IMR-90 (cell line): ENCODE measurements at regions not wholly inside any gene's neighbourhood (a gene's known extent, or its start where the extent isn't known, plus 50 kb on each side); places are given as distances from the start of the nearest gene placed in this dataset.

ENCODE experiments used
- ATAC-seq: fragments of 200-7000 bp; cut with Tn5 transposase; 2 replicates; pipeline ENCODE4 v1.9.1; 2020; ENCODE audit warnings: low read depth, mild to moderate bottlenecking, moderate library complexity
- BruUV-seq: library from RNA; stranded (reverse); fragments of 400-500 nt; replicated peaks from 2 replicates; lab custom pipeline; 2021; lab: Mats Ljungman, UMichigan
- CTCF ChIA-PET: fragments of 300-600 bp; formaldehyde crosslinking; extraction: SDS; loops from one replicate; lab custom pipeline; 2021; ENCODE audit warnings: antibody characterized with exemption; lab: Yijun Ruan, JAX
- POLR2A ChIA-PET: fragments of 300-600 bp; sonication (Branson Sonifier 250); formaldehyde crosslinking; loops from one replicate; lab custom pipeline; 2022; ENCODE audit warnings: antibody characterized with exemption; ENCODE audit not compliant: unreplicated experiment; lab: Charles Lee
- DNase-seq: peaks from one replicate; pipeline ENCODE4 v3.0.0; 2013
- H2AFZ ChIP-seq: replicated peaks from 2 replicates; pipeline ENCODE3; 2013; ENCODE audit warnings: low read length, mild to moderate bottlenecking; ENCODE audit not compliant: poor library complexity
- H2AK5ac ChIP-seq: 2 replicates; pipeline ENCODE4 v1.6.1; 2013; ENCODE audit warnings: low read depth, low read length, inconsistent platforms
- H2AK9ac ChIP-seq: replicated peaks from 2 replicates; pipeline ENCODE3; 2013; ENCODE audit warnings: mild to moderate bottlenecking, low read depth, low read length, moderate library complexity; ENCODE audit not compliant: poor library complexity
- H2BK120ac ChIP-seq: 2 replicates; pipeline ENCODE4 v1.6.1; 2013; ENCODE audit warnings: low read depth, low read length, inconsistent platforms
- H2BK15ac ChIP-seq: 3 replicates; pipeline ENCODE4 v1.6.1; 2013; ENCODE audit warnings: low read depth, low read length, inconsistent platforms
- H2BK20ac ChIP-seq: 2 replicates; pipeline ENCODE4 v1.6.1; 2013; ENCODE audit warnings: low read depth, mild to moderate bottlenecking, inconsistent platforms, low read length, moderate library complexity
- H2BK5ac ChIP-seq: 2 replicates; pipeline ENCODE4 v1.6.1; 2013; ENCODE audit warnings: mild to moderate bottlenecking, low read depth, low read length, inconsistent platforms; ENCODE audit not compliant: poor library complexity, severe bottlenecking
- H3K14ac ChIP-seq: replicated peaks from 2 replicates; pipeline ENCODE4 v1.6.1; 2013; ENCODE audit warnings: low read depth, low read length, inconsistent platforms
- H3K18ac ChIP-seq: 2 replicates; pipeline ENCODE4 v1.6.1; 2013; ENCODE audit warnings: low read depth, low read length, control low read depth
- H3K23ac ChIP-seq: 2 replicates; pipeline ENCODE4 v1.6.1; 2013; ENCODE audit warnings: low read depth, low read length, inconsistent platforms
- H3K27ac ChIP-seq: 2 replicates; pipeline ENCODE4 v1.5.1; 2013; ENCODE audit warnings: mild to moderate bottlenecking, control low read depth, low read length; ENCODE audit not compliant: insufficient read depth
- H3K27me3 ChIP-seq: 2 replicates; pipeline ENCODE4 v1.6.1; 2013; ENCODE audit warnings: low read length; ENCODE audit not compliant: control insufficient read depth, insufficient read depth
- H3K36me3 ChIP-seq: 2 replicates; pipeline ENCODE4 v1.6.1; 2013; ENCODE audit warnings: low read length, mixed read lengths; ENCODE audit not compliant: control insufficient read depth, insufficient read depth
- H3K4ac ChIP-seq: 2 replicates; pipeline ENCODE4 v1.6.1; 2013; ENCODE audit warnings: low read depth, low read length, inconsistent platforms
- H3K4me1 ChIP-seq: 2 replicates; pipeline ENCODE4 v1.6.1; 2013; ENCODE audit warnings: low read length, mixed read lengths; ENCODE audit not compliant: control insufficient read depth, insufficient read depth
- H3K4me2 ChIP-seq: 2 replicates; pipeline ENCODE4 v1.6.1; 2013; ENCODE audit warnings: low read depth, mild to moderate bottlenecking, control low read depth, low read length, moderate library complexity
- H3K4me3 ChIP-seq: 2 replicates; pipeline ENCODE4 v1.5.1; 2013; ENCODE audit warnings: low read depth, mild to moderate bottlenecking, control low read depth, low read length, moderate library complexity; ENCODE audit not compliant: insufficient read depth
- H3K56ac ChIP-seq: 2 replicates; pipeline ENCODE4 v1.6.1; 2013; ENCODE audit warnings: low read length, inconsistent platforms; ENCODE audit not compliant: insufficient read depth; ENCODE audit errors: extremely low read depth
- H3K79me1 ChIP-seq, 2 experiments: 2 replicates each; pipeline ENCODE4 v1.6.1; 2013; ENCODE audit warnings: low read length in 2 of 2, inconsistent platforms in 1 of 2, low read depth in 1 of 2
- H3K9ac ChIP-seq: 2 replicates; pipeline ENCODE4 v1.6.1; 2013; ENCODE audit warnings: low read depth, low read length, control low read depth
- H3K9me1 ChIP-seq: 2 replicates; pipeline ENCODE4 v1.6.1; 2013; ENCODE audit warnings: low read length, inconsistent platforms; ENCODE audit not compliant: insufficient read depth
- H3K9me3 ChIP-seq: 2 replicates; pipeline ENCODE4 v1.6.1; 2013; ENCODE audit warnings: low read length; ENCODE audit not compliant: control insufficient read depth, insufficient read depth
- H4K20me1 ChIP-seq: 2 replicates; pipeline ENCODE4 v1.6.1; 2013; ENCODE audit warnings: low read length, inconsistent platforms; ENCODE audit not compliant: insufficient read depth
- H4K5ac ChIP-seq: 2 replicates; pipeline ENCODE4 v1.6.1; 2013; ENCODE audit warnings: mild to moderate bottlenecking, low read depth, low read length, control low read depth
- H4K8ac ChIP-seq, 2 experiments: 2 replicates each; pipeline ENCODE4 v1.6.1; 2013; ENCODE audit warnings: low read depth in 2 of 2, low read length in 2 of 2, control low read depth in 1 of 2, inconsistent platforms in 1 of 2
- H4K91ac ChIP-seq: 2 replicates; pipeline ENCODE4 v1.6.1; 2013; ENCODE audit warnings: low read depth, low read length, inconsistent platforms; ENCODE audit not compliant: insufficient read depth
- BHLHE40 ChIP-seq: fragments of 150-350 bp; IDR thresholded peaks from 2 replicates; pipeline ENCODE4 v1.6.1; 2016; ENCODE audit warnings: mild to moderate bottlenecking, low read depth, low read length
- CEBPB ChIP-seq: IDR thresholded peaks from 2 replicates; pipeline ENCODE4 v1.6.1; 2012; ENCODE audit warnings: low read depth, low read length, improper control_type of control experiment
- CHD1 ChIP-seq: IDR thresholded peaks from 2 replicates; pipeline ENCODE4 v1.6.1; 2012; ENCODE audit warnings: low read depth, low read length, improper control_type of control experiment
- CTCF ChIP-seq: conservative IDR thresholded peaks from 2 replicates; pipeline ENCODE4 v1.5.1; 2012; ENCODE audit warnings: mild to moderate bottlenecking, low read depth, low read length, improper control_type of control experiment
- ELK1 ChIP-seq: fragments of 150-350 bp; IDR thresholded peaks from 2 replicates; pipeline ENCODE4 v1.6.1; 2016; ENCODE audit warnings: low read depth, mild to moderate bottlenecking, low read length, moderate library complexity, borderline replicate concordance
- FOS ChIP-seq: fragments of 150-350 bp; IDR thresholded peaks from 2 replicates; pipeline ENCODE4 v1.6.1; 2016; ENCODE audit warnings: low read depth, low read length
- MAFK ChIP-seq: IDR thresholded peaks from 2 replicates; pipeline ENCODE4 v1.6.1; 2012; ENCODE audit warnings: low read depth, low read length, improper control_type of control experiment
- MAZ ChIP-seq: IDR thresholded peaks from 2 replicates; pipeline ENCODE4 v1.6.1; 2012; ENCODE audit warnings: low read depth, mild to moderate bottlenecking, low read length, improper control_type of control experiment, moderate library complexity, borderline replicate concordance
- MXI1 ChIP-seq: IDR thresholded peaks from 2 replicates; pipeline ENCODE4 v1.6.1; 2012; ENCODE audit warnings: low read depth, mild to moderate bottlenecking, low read length, moderate library complexity, borderline replicate concordance
- NFE2L2 ChIP-seq: fragments of 150-350 bp; IDR thresholded peaks from 2 replicates; pipeline ENCODE4 v1.6.1; 2016; ENCODE audit warnings: low read depth, mild to moderate bottlenecking, low read length
- POLR2A ChIP-seq: IDR thresholded peaks from 2 replicates; pipeline ENCODE4 v1.6.1; 2012; ENCODE audit warnings: mild to moderate bottlenecking, low read depth, low read length
- RAD21 ChIP-seq: IDR thresholded peaks from 2 replicates; pipeline ENCODE4 v1.6.1; 2012; ENCODE audit warnings: low read length, improper control_type of control experiment
- RCOR1 ChIP-seq: IDR thresholded peaks from 2 replicates; pipeline ENCODE4 v1.6.1; 2012; ENCODE audit warnings: mild to moderate bottlenecking, low read length, improper control_type of control experiment; ENCODE audit not compliant: insufficient replicate concordance
- RFX5 ChIP-seq: IDR thresholded peaks from 2 replicates; pipeline ENCODE4 v1.8.0; 2012; ENCODE audit warnings: low read depth, mild to moderate bottlenecking, low read length, moderate library complexity
- SMC3 ChIP-seq: fragments of 150-350 bp; IDR thresholded peaks from 2 replicates; pipeline ENCODE4 v1.6.1; 2016; ENCODE audit warnings: low read depth, mild to moderate bottlenecking, antibody characterized with exemption, low read length, moderate library complexity
- USF2 ChIP-seq: fragments of 150-350 bp; IDR thresholded peaks from 2 replicates; pipeline ENCODE4 v1.6.1; 2017; ENCODE audit warnings: mild to moderate bottlenecking, antibody characterized with exemption, low read length, low read depth
- dilution Hi-C: fragments of 300-500 bp; cut with HindIII; formaldehyde crosslinking; loops from one replicate; pipeline ENCODE4 v1.14.3; 2018; ENCODE audit warnings: low sequenced_read_pairs; ENCODE audit not compliant: unreplicated experiment
- in situ Hi-C: fragments of 300-500 bp; cut with MboI; formaldehyde crosslinking; loops from 3 replicates; pipeline ENCODE4 v1.14.3; 2019; ENCODE audit warnings: low sequenced_read_pairs, inconsistent platforms, mixed read lengths
- intact Hi-C: fragments of 100-400 bp; cut with micrococcal nuclease; formaldehyde crosslinking; loops from 2 replicates; pipeline ENCODE4 v1.10.0; 2022

- ATAC-seq, result no peak
- Histone ChIP-seq H3K9me3 (no peaks in the 10 kb centered on the region), H3K4me3 (no peak overlapping the region), H3K36me3 (no peaks in the 10 kb centered on the region), H2BK120ac (no peak overlapping the region), H3K56ac (no peak overlapping the region), H2BK20ac (no peak overlapping the region), H4K20me1 (no peaks in the 10 kb centered on the region), H3K9me1 (no peaks in the 10 kb centered on the region), H4K8ac (no peak overlapping the region), H4K5ac (no peak overlapping the region), H3K4me2 (no peak overlapping the region), H3K9ac (no peak overlapping the region), H2BK15ac (no peak overlapping the region), H3K27ac (no peak overlapping the region), H3K27me3 (no peaks in the 10 kb centered on the region), H3K4ac (no peak overlapping the region), H2AK9ac (no peak overlapping the region), H4K91ac (no peak overlapping the region), H3K18ac (no peak overlapping the region), H3K79me1 (no peaks in the 10 kb centered on the region), H3K23ac (no peak overlapping the region), H2BK5ac (no peak overlapping the region), H3K4me1 (no peaks in the 10 kb centered on the region), H2AK5ac (no peak overlapping the region), H2AFZ (no peak overlapping the region), H3K14ac (no peak overlapping the region)
- DNase-seq, result no peak
- dilution Hi-C loops (no loop called here), intact Hi-C loops (no loop called here), in situ Hi-C loops (no loop called here)
- ChIA-PET POLR2A (no interaction called here), CTCF (no interaction called here)
- BruUV-seq, result no TSS peak
- no peak for TF ChIP-seq MXI1
- TF ChIP-seq USF2, result no peak
- no peak for TF ChIP-seq POLR2A
- no peak for TF ChIP-seq RCOR1
- TF ChIP-seq RFX5, result no peak
- no peak for TF ChIP-seq SMC3
- TF ChIP-seq ELK1, result no peak
- TF ChIP-seq BHLHE40, result no peak
- no peak for TF ChIP-seq CTCF
- TF ChIP-seq FOS, result no peak
- no peak for TF ChIP-seq RAD21
- no peak for TF ChIP-seq NFE2L2
- no peak for TF ChIP-seq MAFK
- no peak for TF ChIP-seq CHD1
- TF ChIP-seq CEBPB, result no peak
- TF ChIP-seq MAZ, result no peak
These were observed 1091.9 kb upstream of the EDIL3 start for GRCh38 chr5:85476617-85477016.
